A549 (cell line): ENCODE measurements at regions not wholly inside any gene's neighbourhood (a gene's known extent, or its start where the extent isn't known, plus 50 kb on each side); places are given as distances from the start of the nearest gene placed in this dataset.

Source experiments
- ATAC-seq, 2 experiments: fragments of 200-7000 bp in 1 of 2; fragments of >200 bp in 1 of 2; cut with Nextera tagmentation in 1 of 2; cut with Tn5 transposase in 1 of 2; 3 replicates each; pipeline versions ENCODE4 v1.8.0 to v1.9.1; 2018 to 2020; ENCODE audit warnings: mild to moderate bottlenecking in 1 of 2, moderate library complexity in 1 of 2
- CTCF ChIA-PET: fragments of 300-600 bp; sonication (Branson Sonifier 250); formaldehyde crosslinking; extraction: SDS; loops from one replicate; lab custom pipeline; 2021; ENCODE audit warnings: antibody characterized with exemption, inconsistent platforms; lab: Yijun Ruan, JAX
- POLR2A ChIA-PET: fragments of 350-600 bp; formaldehyde crosslinking; extraction: SDS; loops from one replicate; lab custom pipeline; 2021; ENCODE audit warnings: antibody characterized with exemption, inconsistent platforms; lab: Yijun Ruan, JAX
- DNase-seq, 2 experiments: peaks; one replicate each; pipeline versions ENCODE4 v3.0.0 to v3.0.0-alpha.2; 2011 to 2016; ENCODE audit warnings: low read depth in 1 of 2, low spot score in 1 of 2
- FAIRE-seq: peaks from 2 replicates; lab custom pipeline; 2011; peaks lifted over from hg19 to GRCh38; lab: Jason Lieb, UNC
- H3K27ac ChIP-seq, 2 experiments: fragments of >200 bp; sonication (Bioruptor Twin); formaldehyde crosslinking; 3 replicates each; pipeline ENCODE4 v1.5.1; 2016 to 2017
- H3K4me1 ChIP-seq: fragments of >200 bp; sonication (Bioruptor Twin); formaldehyde crosslinking; 3 replicates; pipeline ENCODE4 v1.6.1; 2016
- H3K4me2 ChIP-seq: fragments of >200 bp; sonication (Bioruptor Twin); formaldehyde crosslinking; 3 replicates; pipeline ENCODE4 v1.6.1; 2016
- H3K4me3 ChIP-seq: fragments of >200 bp; sonication (Bioruptor Twin); formaldehyde crosslinking; 3 replicates; pipeline ENCODE4 v1.5.1; 2016
- H3K9me3 ChIP-seq: fragments of >200 bp; sonication (Bioruptor Twin); formaldehyde crosslinking; 3 replicates; pipeline ENCODE4 v1.6.1; 2016
- CBX2 ChIP-seq: fragments of 200-600 bp; sonication (generic); IDR thresholded peaks from 2 replicates; pipeline ENCODE4 v1.6.1; 2016; ENCODE audit warnings: low read depth, mild to moderate bottlenecking, borderline replicate concordance
- FOSB ChIP-seq: fragments of 250-450 bp; sonication (Bioruptor Pico); IDR thresholded peaks from 2 replicates; pipeline ENCODE4 v1.5.0; 2020; ENCODE audit warnings: mild to moderate bottlenecking, moderate library complexity
- FOXS1 ChIP-seq: fragments of 250-450 bp; sonication (Bioruptor Pico); IDR thresholded peaks from 2 replicates; pipeline ENCODE4 v1.5.0; 2020; ENCODE audit warnings: mild to moderate bottlenecking, moderate library complexity
- HEYL ChIP-seq: fragments of 250-450 bp; sonication (Bioruptor Pico); IDR thresholded peaks from 2 replicates; pipeline ENCODE4 v1.8.0; 2021; ENCODE audit warnings: mild to moderate bottlenecking, moderate library complexity
- MAFK ChIP-seq: fragments of 450-650 bp; IDR thresholded peaks from 2 replicates; pipeline ENCODE4 v1.6.1; 2014; ENCODE audit not compliant: partially characterized antibody
- NFE2L2 ChIP-seq: fragments of 150-350 bp; conservative IDR thresholded peaks from 2 replicates; pipeline ENCODE4 v1.6.1; 2014; ENCODE audit warnings: low read length
- SMC3 ChIP-seq: fragments of >200 bp; sonication (Bioruptor Twin); formaldehyde crosslinking; IDR thresholded peaks from 3 replicates; pipeline ENCODE4 v1.6.1; 2018; ENCODE audit warnings: inconsistent platforms
- SREBF2 ChIP-seq: fragments of 450-650 bp; IDR thresholded peaks from 2 replicates; pipeline ENCODE4 v1.6.1; 2014; ENCODE audit warnings: mild to moderate bottlenecking, moderate library complexity
- TP53 ChIP-seq: fragments of 250-450 bp; sonication (Bioruptor Pico); IDR thresholded peaks from 2 replicates; pipeline ENCODE4 v1.5.0; 2021; ENCODE audit warnings: mild to moderate bottlenecking, moderate library complexity
- ZFP36 ChIP-seq: fragments of 450-650 bp; IDR thresholded peaks from 2 replicates; pipeline ENCODE4 v1.6.1; 2014; ENCODE audit warnings: borderline replicate concordance; ENCODE audit not compliant: partially characterized antibody
- WGBS: methylation state at CpG from one replicate; pipeline ENCODE4 v1.1.6; 2017; ENCODE audit errors: missing lambda C conversion rate; 5-methylcytosine and 5-hydroxymethylcytosine counted together
- TF ChIP-seq, protein P1 (sequence below): fragments of 250-450 bp; sonication (Bioruptor Pico); IDR thresholded peaks from 2 replicates; pipeline ENCODE4 v1.5.0; 2020; ENCODE audit warnings: low read depth, mild to moderate bottlenecking, moderate library complexity
- TF ChIP-seq, protein P2 (sequence below): fragments of 150-350 bp; IDR thresholded peaks from 2 replicates; pipeline ENCODE4 v1.6.1; 2014; ENCODE audit warnings: low read depth, mild to moderate bottlenecking, low read length
- TF ChIP-seq, protein P3 (sequence below): fragments of 250-450 bp; sonication (Bioruptor Pico); IDR thresholded peaks from 2 replicates; pipeline ENCODE4 v1.5.0; 2021; ENCODE audit warnings: mild to moderate bottlenecking, moderate library complexity, borderline replicate concordance
- TF ChIP-seq, protein P4 (sequence below): IDR thresholded peaks from 2 replicates; pipeline ENCODE4 v1.6.1; 2012

DNA sequence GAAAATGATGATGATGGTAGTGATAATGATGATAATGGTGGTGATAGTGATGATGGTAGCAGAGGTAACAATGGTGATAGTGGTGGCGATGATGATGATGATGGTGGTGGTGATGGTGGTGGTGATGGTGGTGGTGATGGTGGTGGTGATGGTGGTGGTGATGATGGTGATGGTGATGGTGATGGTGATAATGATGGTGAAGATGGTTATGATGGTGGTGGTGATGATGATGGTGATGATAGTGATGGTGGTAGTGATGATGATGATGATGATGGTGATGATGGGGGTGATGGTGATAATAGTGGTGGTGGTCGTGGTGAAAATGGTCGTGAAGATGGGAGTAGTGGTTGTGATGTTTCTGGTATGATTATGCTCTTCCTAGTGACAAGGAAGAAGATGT, 581.8 kb downstream of the HS3ST4 start:
- FAIRE-seq: no peak
- H3K4me3 ChIP-seq: no peak overlapping the region
- no peak for ATAC-seq
- no peak for DNase-seq
- 0% methylated on average over 3 of the region's 3 CpGs for WGBS
- no peak for TF ChIP-seq MAFK
- TF ChIP-seq, protein P1, sequence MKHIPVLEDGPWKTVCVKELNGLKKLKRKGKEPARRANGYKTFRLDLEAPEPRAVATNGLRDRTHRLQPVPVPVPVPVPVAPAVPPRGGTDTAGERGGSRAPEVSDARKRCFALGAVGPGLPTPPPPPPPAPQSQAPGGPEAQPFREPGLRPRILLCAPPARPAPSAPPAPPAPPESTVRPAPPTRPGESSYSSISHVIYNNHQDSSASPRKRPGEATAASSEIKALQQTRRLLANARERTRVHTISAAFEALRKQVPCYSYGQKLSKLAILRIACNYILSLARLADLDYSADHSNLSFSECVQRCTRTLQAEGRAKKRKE: no peak
- TF ChIP-seq, protein P2, sequence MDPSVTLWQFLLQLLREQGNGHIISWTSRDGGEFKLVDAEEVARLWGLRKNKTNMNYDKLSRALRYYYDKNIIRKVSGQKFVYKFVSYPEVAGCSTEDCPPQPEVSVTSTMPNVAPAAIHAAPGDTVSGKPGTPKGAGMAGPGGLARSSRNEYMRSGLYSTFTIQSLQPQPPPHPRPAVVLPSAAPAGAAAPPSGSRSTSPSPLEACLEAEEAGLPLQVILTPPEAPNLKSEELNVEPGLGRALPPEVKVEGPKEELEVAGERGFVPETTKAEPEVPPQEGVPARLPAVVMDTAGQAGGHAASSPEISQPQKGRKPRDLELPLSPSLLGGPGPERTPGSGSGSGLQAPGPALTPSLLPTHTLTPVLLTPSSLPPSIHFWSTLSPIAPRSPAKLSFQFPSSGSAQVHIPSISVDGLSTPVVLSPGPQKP: no peak
- TF ChIP-seq TP53: no peak
- TF ChIP-seq CBX2: no peak
- TF ChIP-seq SREBF2: no peak
- TF ChIP-seq, protein P3, sequence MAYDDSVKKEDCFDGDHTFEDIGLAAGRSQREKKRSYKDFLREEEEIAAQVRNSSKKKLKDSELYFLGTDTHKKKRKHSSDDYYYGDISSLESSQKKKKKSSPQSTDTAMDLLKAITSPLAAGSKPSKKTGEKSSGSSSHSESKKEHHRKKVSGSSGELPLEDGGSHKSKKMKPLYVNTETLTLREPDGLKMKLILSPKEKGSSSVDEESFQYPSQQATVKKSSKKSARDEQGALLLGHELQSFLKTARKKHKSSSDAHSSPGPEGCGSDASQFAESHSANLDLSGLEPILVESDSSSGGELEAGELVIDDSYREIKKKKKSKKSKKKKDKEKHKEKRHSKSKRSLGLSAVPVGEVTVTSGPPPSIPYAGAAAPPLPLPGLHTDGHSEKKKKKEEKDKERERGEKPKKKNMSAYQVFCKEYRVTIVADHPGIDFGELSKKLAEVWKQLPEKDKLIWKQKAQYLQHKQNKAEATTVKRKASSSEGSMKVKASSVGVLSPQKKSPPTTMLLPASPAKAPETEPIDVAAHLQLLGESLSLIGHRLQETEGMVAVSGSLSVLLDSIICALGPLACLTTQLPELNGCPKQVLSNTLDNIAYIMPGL (CRISPR knock-in tag): no peak
- no peak for TF ChIP-seq NFE2L2
- no peak for TF ChIP-seq HEYL (CRISPR knock-in tag)
- TF ChIP-seq, protein P4, sequence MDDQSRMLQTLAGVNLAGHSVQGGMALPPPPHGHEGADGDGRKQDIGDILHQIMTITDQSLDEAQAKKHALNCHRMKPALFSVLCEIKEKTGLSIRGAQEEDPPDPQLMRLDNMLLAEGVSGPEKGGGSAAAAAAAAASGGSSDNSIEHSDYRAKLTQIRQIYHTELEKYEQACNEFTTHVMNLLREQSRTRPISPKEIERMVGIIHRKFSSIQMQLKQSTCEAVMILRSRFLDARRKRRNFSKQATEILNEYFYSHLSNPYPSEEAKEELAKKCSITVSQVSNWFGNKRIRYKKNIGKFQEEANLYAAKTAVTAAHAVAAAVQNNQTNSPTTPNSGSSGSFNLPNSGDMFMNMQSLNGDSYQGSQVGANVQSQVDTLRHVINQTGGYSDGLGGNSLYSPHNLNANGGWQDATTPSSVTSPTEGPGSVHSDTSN: no peak
- no peak for TF ChIP-seq SMC3
- no peak for TF ChIP-seq FOSB (CRISPR knock-in tag)
- TF ChIP-seq, all 56 proteins: peak for 0
- POLR2A ChIA-PET: no interaction called here
- no peaks in the 10 kb centered on the region for H3K4me1 ChIP-seq
- H3K27ac ChIP-seq: no peak overlapping the region
- CTCF ChIA-PET: no interaction called here
- H3K4me2 ChIP-seq: no peak overlapping the region
- no peaks in the 10 kb centered on the region; the same call in 2 of the 3 replicates for H3K9me3 ChIP-seq

DNA sequence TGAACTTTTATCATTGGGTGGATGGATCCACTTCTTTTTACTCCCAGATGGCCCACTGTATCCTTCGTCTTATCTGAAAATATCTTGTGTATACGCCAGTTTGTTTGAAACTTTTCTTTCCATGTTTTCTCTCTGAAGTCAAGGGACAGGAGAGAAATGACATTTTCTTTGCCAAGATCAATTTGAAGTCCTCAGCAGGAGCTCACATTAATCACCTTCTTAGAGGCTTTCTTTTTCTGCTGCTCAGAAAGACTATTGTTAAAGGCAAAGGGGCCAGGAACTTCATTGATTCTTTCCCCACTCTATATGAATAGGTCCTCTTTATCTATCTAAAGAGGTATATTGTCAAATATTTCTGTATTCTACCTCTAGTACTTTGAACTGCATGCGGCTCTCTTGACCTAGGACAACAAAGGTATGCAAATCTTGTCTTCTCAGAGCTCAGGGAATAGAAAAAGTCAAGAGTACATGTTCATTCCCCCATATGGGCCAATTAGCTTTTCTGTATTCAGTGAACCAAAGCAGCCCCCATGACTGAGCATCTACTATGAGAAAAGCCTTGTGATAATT, 583.3 kb downstream of the HS3ST4 start:
- no peak for FAIRE-seq
- H3K27ac ChIP-seq: no peak overlapping the region
- H3K9me3 ChIP-seq: no peaks in the 10 kb centered on the region
- H3K4me2 ChIP-seq: no peak overlapping the region
- no peak for ATAC-seq
- WGBS: 3% methylated on average over 3 of the region's 3 CpGs
- no peak for DNase-seq
- no peak overlapping the region for H3K4me3 ChIP-seq
- POLR2A ChIA-PET: no interaction called here
- TF ChIP-seq SMC3 (no peak), FOXS1 (CRISPR knock-in tag) (no peak)
- CTCF ChIA-PET: interaction anchor here (0.7 kb wide), 1 partner anchor 21 kb away, joined by 3 read pairs; no protein-coding TSS in a partner anchor
- no peaks in the 10 kb centered on the region for H3K4me1 ChIP-seq

DNA sequence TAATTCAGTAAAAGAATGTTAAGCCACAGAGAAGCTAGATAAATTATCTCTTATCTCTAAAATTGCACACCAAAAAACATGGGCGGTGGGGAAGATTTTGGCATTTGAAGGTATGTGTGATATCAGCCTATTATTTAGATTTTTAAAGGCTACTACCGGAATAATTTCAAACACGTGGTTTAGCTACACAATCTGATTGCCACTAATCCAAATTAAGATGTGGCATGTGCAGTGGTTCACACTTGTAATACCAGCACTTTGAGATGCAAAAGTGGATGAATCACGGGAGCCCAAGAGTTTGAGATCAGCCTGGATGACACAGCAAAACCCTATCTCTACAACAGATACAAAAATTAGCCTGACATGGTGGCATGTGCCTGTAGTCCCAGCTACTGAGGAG, 584.5 kb downstream of the HS3ST4 start:
- no peak for FAIRE-seq
- ChIA-PET CTCF (no interaction called here), POLR2A (no interaction called here)
- no peaks in the 10 kb centered on the region for H3K9me3 ChIP-seq
- ATAC-seq: no peak
- no peak overlapping the region for H3K4me2 ChIP-seq
- H3K4me3 ChIP-seq: no peak overlapping the region
- H3K27ac ChIP-seq: no peak overlapping the region
- no peaks in the 10 kb centered on the region for H3K4me1 ChIP-seq
- WGBS: 1% methylated on average over 4 of the region's 4 CpGs
- DNase-seq: no peak
- TF ChIP-seq ZFP36: no peak
